ENCODE measurements at regions not wholly inside any gene's neighbourhood (a gene's known extent, or its start where the extent isn't known, plus 50 kb on each side); places are given as distances from the start of the nearest gene placed in this dataset.

DNA sequence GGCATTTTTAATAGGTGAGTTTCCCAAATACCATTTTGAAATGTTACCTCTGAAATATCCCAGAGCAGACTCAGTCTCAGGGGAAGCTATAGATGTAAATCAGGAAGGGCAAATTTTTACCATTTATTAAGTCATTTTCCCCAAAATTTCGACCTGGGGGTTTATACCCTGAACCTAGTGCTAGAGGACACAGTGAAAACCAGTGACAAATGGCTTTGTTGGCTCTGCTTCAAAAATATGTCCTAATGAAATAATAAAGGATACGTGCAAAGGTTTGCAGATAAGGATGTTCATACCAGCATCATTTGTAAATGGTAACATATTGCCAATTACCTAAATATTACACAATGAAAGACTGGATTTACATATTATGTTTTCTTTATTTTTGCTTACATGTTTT lies 546.7 kb upstream of the ADAMTS9 start:
- TF ChIP-seq, protein P1, sequence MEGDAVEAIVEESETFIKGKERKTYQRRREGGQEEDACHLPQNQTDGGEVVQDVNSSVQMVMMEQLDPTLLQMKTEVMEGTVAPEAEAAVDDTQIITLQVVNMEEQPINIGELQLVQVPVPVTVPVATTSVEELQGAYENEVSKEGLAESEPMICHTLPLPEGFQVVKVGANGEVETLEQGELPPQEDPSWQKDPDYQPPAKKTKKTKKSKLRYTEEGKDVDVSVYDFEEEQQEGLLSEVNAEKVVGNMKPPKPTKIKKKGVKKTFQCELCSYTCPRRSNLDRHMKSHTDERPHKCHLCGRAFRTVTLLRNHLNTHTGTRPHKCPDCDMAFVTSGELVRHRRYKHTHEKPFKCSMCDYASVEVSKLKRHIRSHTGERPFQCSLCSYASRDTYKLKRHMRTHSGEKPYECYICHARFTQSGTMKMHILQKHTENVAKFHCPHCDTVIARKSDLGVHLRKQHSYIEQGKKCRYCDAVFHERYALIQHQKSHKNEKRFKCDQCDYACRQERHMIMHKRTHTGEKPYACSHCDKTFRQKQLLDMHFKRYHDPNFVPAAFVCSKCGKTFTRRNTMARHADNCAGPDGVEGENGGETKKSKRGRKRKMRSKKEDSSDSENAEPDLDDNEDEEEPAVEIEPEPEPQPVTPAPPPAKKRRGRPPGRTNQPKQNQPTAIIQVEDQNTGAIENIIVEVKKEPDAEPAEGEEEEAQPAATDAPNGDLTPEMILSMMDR (IDR thresholded peaks at IDR 0.05) = no peak
- TF ChIP-seq POLR2A (IDR thresholded peaks at IDR 0.05; ENCODE audit: low read depth) (no peak), POLR2AphosphoS5 (IDR thresholded peaks at IDR 0.05) (no peak)
